ENCODE measurements at regions not wholly inside any gene's neighbourhood (a gene's known extent, or its start where the extent isn't known, plus 50 kb on each side); places are given as distances from the start of the nearest gene placed in this dataset.

DNA sequence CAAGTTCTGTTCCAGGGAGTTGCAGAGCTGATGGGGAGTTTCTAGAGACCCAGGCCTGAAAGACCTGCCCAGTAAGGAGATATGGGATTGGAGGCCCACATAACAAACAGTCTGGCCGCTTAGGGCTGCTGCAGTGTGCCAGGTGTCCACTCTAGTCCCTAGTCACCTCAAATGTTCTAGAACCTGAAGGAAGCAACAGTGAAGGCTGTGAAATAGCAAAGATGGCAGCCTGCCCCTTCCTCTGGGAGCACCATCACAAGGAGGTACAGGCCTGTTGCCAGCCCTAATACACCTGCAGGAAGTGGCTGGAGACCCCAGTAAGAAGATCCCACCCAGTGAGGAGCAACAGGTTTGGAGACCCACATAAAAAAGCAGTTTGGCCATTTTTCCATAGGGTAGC lies 783.8 kb upstream of the EDIL3 start:
- TF ChIP-seq, protein P1, sequence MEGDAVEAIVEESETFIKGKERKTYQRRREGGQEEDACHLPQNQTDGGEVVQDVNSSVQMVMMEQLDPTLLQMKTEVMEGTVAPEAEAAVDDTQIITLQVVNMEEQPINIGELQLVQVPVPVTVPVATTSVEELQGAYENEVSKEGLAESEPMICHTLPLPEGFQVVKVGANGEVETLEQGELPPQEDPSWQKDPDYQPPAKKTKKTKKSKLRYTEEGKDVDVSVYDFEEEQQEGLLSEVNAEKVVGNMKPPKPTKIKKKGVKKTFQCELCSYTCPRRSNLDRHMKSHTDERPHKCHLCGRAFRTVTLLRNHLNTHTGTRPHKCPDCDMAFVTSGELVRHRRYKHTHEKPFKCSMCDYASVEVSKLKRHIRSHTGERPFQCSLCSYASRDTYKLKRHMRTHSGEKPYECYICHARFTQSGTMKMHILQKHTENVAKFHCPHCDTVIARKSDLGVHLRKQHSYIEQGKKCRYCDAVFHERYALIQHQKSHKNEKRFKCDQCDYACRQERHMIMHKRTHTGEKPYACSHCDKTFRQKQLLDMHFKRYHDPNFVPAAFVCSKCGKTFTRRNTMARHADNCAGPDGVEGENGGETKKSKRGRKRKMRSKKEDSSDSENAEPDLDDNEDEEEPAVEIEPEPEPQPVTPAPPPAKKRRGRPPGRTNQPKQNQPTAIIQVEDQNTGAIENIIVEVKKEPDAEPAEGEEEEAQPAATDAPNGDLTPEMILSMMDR (IDR thresholded peaks at IDR 0.05; ENCODE audit: poor library complexity), result no peak
- TF ChIP-seq EZH2 (IDR thresholded peaks at IDR 0.05; ENCODE audit: borderline replicate concordance) (no peak), EZH2phosphoT487 (IDR thresholded peaks at IDR 0.05; ENCODE audit: low read depth, severe bottlenecking, unreplicated experiment) (no peak)
